MM.1S (cell line): ENCODE measurements at regions not wholly inside any gene's neighbourhood (a gene's known extent, or its start where the extent isn't known, plus 50 kb on each side); places are given as distances from the start of the nearest gene placed in this dataset.

Experiments
- DNase-seq: peaks from one replicate; pipeline ENCODE4 v3.0.0-alpha.2; 2015
- H2AFZ ChIP-seq: fragments of 300-600 bp; sonication (generic); 2 replicates; pipeline ENCODE4 v1.6.0; 2016; ENCODE audit warnings: antibody characterized with exemption, low read length
- H3F3A ChIP-seq: fragments of 300-600 bp; sonication (generic); 2 replicates; pipeline ENCODE4 v1.6.1; 2016; ENCODE audit warnings: mild to moderate bottlenecking, antibody characterized with exemption, low read length, moderate library complexity, mixed read lengths; ENCODE audit not compliant: insufficient read depth
- H3K27ac ChIP-seq: fragments of 300-600 bp; sonication (generic); 2 replicates; pipeline ENCODE4 v1.5.1; 2016; ENCODE audit warnings: mild to moderate bottlenecking, low read length
- H3K27me3 ChIP-seq: fragments of 300-600 bp; sonication (generic); replicated peaks from 2 replicates; pipeline ENCODE4 v1.6.0; 2016; ENCODE audit warnings: low read length; ENCODE audit not compliant: insufficient read depth
- H3K36me3 ChIP-seq: fragments of 300-600 bp; sonication (generic); replicated peaks from 2 replicates; pipeline ENCODE4 v1.6.1; 2016; ENCODE audit warnings: mild to moderate bottlenecking, low read length, mixed read lengths; ENCODE audit not compliant: insufficient read depth
- H3K4me1 ChIP-seq: fragments of 300-600 bp; sonication (generic); 2 replicates; pipeline ENCODE4 v1.6.1; 2016; ENCODE audit warnings: low read length, mixed read lengths
- H3K4me2 ChIP-seq: fragments of 300-600 bp; sonication (generic); 2 replicates; pipeline ENCODE4 v1.6.0; 2016; ENCODE audit warnings: low read depth, low read length
- H3K4me3 ChIP-seq: fragments of 300-600 bp; sonication (generic); 2 replicates; pipeline ENCODE4 v1.5.1; 2016; ENCODE audit warnings: low read length, mixed read lengths
- H3K79me2 ChIP-seq: fragments of 300-600 bp; sonication (generic); 2 replicates; pipeline ENCODE4 v1.6.1; 2016; ENCODE audit warnings: mixed run types, low read length, mixed read lengths
- H3K9ac ChIP-seq: fragments of 300-600 bp; sonication (generic); 2 replicates; pipeline ENCODE4 v1.6.1; 2016; ENCODE audit warnings: low read length, mixed read lengths
- H3K9me2 ChIP-seq: fragments of 300-600 bp; sonication (generic); replicated peaks from 2 replicates; pipeline ENCODE4 v1.6.1; 2016; ENCODE audit warnings: mild to moderate bottlenecking, low read length, mixed read lengths; ENCODE audit not compliant: insufficient read depth
- H3K9me3 ChIP-seq: fragments of 300-600 bp; sonication (generic); replicated peaks from 2 replicates; pipeline ENCODE4 v1.6.1; 2016; ENCODE audit warnings: mild to moderate bottlenecking, low read length, mixed read lengths; ENCODE audit not compliant: insufficient read depth
- H4K20me1 ChIP-seq: fragments of 300-600 bp; sonication (generic); 2 replicates; pipeline ENCODE4 v1.6.1; 2016; ENCODE audit warnings: mild to moderate bottlenecking, low read length, moderate library complexity, mixed read lengths; ENCODE audit not compliant: insufficient read depth
- EZH2 ChIP-seq: fragments of 300-600 bp; sonication (generic); optimal IDR thresholded peaks from 2 replicates; pipeline ENCODE3; 2017; ENCODE audit warnings: low read depth, mild to moderate bottlenecking, antibody characterized with exemption, low read length, mixed read lengths
- EZH2phosphoT487 ChIP-seq: fragments of 300-600 bp; sonication (generic); IDR thresholded peaks from 2 replicates; pipeline ENCODE4 v1.6.1; 2018; ENCODE audit warnings: antibody characterized with exemption, low read length
- TF ChIP-seq, protein P1 (sequence below): fragments of 300-600 bp; sonication (generic); IDR thresholded peaks from 2 replicates; pipeline ENCODE4 v1.5.1; 2016; ENCODE audit warnings: antibody characterized with exemption, low read length, mixed read lengths

DNA sequence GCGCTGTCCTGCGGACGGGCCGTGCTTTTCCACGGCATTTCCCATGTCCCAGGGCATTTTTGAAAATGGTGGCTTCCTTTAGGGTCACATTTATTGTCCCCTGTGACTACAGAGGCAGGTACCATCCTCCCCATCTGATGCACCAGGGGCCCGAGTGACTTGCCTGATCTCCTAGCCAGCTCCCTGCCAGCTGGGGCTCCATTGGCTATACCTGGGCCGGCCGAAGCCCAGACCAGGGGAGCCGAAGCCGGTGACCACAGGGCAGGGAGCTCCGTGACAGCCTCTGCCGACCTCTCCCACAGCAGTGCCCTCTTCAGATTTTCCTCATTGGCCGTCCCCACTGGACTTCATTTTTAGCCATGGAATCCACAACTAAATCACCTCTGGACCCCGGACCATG lies 170.6 kb downstream of the RBFOX3 start:
- Histone ChIP-seq H3K4me2 (no peak overlapping the region), H3K9ac (no peak overlapping the region), H4K20me1 (no peaks in the 10 kb centered on the region), H3K27ac (no peak overlapping the region), H3K9me2 (no peaks in the 10 kb centered on the region), H3K4me3 (no peak overlapping the region), H3F3A (no peaks in the 10 kb centered on the region), H2AFZ (no peak overlapping the region), H3K27me3 (peaks cover 94% of the 10 kb centered on the region), H3K36me3 (no peaks in the 10 kb centered on the region), H3K9me3 (no peaks in the 10 kb centered on the region), H3K4me1 (no peaks in the 10 kb centered on the region), H3K79me2 (no peaks in the 10 kb centered on the region)
- TF ChIP-seq, protein P1, sequence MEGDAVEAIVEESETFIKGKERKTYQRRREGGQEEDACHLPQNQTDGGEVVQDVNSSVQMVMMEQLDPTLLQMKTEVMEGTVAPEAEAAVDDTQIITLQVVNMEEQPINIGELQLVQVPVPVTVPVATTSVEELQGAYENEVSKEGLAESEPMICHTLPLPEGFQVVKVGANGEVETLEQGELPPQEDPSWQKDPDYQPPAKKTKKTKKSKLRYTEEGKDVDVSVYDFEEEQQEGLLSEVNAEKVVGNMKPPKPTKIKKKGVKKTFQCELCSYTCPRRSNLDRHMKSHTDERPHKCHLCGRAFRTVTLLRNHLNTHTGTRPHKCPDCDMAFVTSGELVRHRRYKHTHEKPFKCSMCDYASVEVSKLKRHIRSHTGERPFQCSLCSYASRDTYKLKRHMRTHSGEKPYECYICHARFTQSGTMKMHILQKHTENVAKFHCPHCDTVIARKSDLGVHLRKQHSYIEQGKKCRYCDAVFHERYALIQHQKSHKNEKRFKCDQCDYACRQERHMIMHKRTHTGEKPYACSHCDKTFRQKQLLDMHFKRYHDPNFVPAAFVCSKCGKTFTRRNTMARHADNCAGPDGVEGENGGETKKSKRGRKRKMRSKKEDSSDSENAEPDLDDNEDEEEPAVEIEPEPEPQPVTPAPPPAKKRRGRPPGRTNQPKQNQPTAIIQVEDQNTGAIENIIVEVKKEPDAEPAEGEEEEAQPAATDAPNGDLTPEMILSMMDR, result no peak
- TF ChIP-seq EZH2phosphoT487 (no peak), EZH2 (no peak)
- DNase-seq, result no peak

DNA sequence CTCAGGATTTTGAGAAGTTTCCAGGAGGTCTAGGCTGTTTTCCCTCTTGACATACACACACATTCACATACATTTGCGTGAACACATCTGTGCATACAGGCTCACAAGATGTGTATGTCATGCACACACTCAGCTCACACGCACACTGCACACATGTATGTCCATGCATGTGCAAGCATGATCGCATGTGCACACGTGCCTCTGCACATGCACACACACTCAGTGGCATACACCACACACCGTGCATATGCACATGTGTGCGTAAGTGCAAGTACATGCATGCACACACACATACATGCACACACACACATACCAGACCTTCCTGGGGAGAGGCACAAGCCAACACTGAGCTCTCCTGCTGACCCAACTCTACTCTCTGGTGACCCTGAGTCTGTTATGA lies 171.4 kb downstream of the RBFOX3 start:
- H3K9me3 ChIP-seq, result no peaks in the 10 kb centered on the region
- DNase-seq, result no peak
- H2AFZ ChIP-seq, result no peak overlapping the region
- H3K4me3 ChIP-seq, result no peak overlapping the region
- no peaks in the 10 kb centered on the region for H3K9me2 ChIP-seq
- H3K27ac ChIP-seq, result no peak overlapping the region
- H3K4me2 ChIP-seq, result no peak overlapping the region
- H3F3A ChIP-seq, result no peaks in the 10 kb centered on the region
- H3K36me3 ChIP-seq, result no peaks in the 10 kb centered on the region
- no peaks in the 10 kb centered on the region for H3K79me2 ChIP-seq
- no peak overlapping the region for H3K9ac ChIP-seq
- peaks cover 95% of the 10 kb centered on the region for H3K27me3 ChIP-seq
- H4K20me1 ChIP-seq, result no peaks in the 10 kb centered on the region
- TF ChIP-seq, protein P1, result no peak
- TF ChIP-seq EZH2, result no peak
- no peak for TF ChIP-seq EZH2phosphoT487
- H3K4me1 ChIP-seq, result no peaks in the 10 kb centered on the region

DNA sequence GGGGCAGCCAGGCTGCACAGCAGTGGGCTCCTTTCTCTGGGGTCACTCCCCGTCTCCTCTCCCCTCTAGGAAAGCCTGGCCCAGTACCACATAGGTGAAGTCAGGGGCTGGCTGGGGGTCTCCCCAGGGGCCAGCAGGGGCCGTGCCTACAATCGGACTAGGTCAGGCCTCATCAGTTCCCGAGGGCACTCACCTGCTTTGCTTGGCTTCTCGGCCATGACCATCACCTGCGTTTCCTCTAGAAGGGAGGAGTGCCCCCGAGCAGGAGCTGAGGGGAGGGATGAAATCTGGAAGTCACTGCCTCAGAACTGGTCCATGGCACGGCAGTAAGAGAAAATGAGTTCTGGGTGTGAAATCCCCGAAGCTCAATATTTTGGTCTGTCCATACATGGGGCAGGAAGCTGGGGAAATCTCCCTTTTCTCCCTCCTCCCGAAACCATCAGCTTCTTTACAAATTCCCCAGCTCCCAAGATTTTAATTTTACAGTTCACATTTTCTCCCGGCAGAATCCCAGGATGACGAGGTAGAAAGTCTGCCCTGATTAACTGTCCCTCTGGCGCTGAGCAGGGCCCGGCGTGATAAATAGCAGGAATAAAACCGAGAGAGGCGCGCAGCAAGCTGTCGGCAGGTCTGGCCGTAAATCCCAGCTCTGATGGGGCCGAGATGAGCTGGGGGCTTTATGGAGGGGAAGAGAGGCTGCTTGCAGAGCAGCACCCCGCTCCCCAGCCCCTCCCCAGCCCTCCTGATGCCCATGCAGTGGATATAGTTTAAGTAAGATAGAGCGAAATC lies 172.1 kb downstream of the RBFOX3 start:
- Histone ChIP-seq H4K20me1 (no peaks in the 10 kb centered on the region), H3K36me3 (no peaks in the 10 kb centered on the region), H3K4me1 (no peaks in the 10 kb centered on the region), H3K27me3 (peaks cover 95% of the 10 kb centered on the region), H3K4me2 (no peak overlapping the region), H3K9ac (no peak overlapping the region), H2AFZ (no peak overlapping the region), H3F3A (no peaks in the 10 kb centered on the region), H3K27ac (no peak overlapping the region), H3K79me2 (no peaks in the 10 kb centered on the region), H3K9me2 (no peaks in the 10 kb centered on the region), H3K4me3 (no peak overlapping the region), H3K9me3 (no peaks in the 10 kb centered on the region)
- TF ChIP-seq EZH2 (no peak), EZH2phosphoT487 (no peak)
- TF ChIP-seq, protein P1, result no peak
- no peak for DNase-seq
